ENCODE measurements at regions not wholly inside any gene's neighbourhood (a gene's known extent, or its start where the extent isn't known, plus 50 kb on each side); places are given as distances from the start of the nearest gene placed in this dataset.
A peak's percentile ranks its signal among the peaks of the same experiment; 100 is the strongest.

DNA sequence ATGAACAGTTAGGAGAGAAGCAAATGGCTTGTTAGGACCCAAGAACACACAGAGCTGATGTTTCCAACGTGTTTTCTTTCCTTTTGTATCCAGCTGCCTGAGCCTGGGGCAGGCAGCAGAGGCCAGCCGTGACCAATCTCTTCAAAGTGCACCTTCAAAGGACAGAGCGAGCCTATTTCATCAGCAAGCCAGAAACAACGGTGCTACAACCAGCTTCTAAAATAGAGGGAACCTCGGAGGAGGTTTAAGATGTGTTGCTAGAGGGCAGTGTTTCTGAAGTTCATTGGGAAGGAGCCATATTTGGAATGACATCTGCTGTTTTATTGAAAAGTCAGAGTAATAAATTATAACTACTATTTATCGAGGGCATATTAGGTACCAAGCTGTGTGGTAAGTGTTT is 56.2 kb upstream of the RFC3 start:
- TF ChIP-seq, protein P1, sequence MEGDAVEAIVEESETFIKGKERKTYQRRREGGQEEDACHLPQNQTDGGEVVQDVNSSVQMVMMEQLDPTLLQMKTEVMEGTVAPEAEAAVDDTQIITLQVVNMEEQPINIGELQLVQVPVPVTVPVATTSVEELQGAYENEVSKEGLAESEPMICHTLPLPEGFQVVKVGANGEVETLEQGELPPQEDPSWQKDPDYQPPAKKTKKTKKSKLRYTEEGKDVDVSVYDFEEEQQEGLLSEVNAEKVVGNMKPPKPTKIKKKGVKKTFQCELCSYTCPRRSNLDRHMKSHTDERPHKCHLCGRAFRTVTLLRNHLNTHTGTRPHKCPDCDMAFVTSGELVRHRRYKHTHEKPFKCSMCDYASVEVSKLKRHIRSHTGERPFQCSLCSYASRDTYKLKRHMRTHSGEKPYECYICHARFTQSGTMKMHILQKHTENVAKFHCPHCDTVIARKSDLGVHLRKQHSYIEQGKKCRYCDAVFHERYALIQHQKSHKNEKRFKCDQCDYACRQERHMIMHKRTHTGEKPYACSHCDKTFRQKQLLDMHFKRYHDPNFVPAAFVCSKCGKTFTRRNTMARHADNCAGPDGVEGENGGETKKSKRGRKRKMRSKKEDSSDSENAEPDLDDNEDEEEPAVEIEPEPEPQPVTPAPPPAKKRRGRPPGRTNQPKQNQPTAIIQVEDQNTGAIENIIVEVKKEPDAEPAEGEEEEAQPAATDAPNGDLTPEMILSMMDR (IDR thresholded peaks at IDR 0.05; ENCODE audit: insufficient read depth, low read length): no peak
- no peak for DNase-seq (ENCODE audit: low read depth)

DNA sequence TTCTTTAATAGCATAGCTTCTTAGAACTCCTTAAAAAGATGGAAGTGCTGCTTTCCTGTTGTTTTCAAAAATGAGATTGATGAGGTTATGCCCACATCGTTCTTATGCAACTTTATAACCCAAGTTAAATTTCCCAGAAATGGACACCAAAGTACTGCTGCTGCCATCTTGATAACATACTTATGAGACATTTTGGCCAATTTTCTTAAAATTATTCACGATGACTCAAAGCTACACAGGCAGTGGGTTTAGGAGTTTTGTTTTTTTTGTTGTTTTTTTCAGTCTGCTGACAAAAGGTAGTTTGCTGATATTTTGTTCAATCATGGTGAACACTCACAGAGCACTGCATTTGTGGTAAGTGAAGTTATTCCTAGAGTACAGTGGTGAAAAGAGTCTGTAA is 54.9 kb upstream of the RFC3 start:
- TF ChIP-seq, protein P1 (IDR thresholded peaks at IDR 0.05; ENCODE audit: insufficient read depth, low read length): no peak
- no peak overlapping the region for H3K4me3 ChIP-seq (ENCODE audit: low read depth, low read length)
- DNase-seq (ENCODE audit: low read depth): peak; percentile 62

More for the DNA sequence above, 56.2 kb upstream of the RFC3 start:
- no peak overlapping the region for H3K4me3 ChIP-seq (ENCODE audit: low read depth, low read length)

DNA sequence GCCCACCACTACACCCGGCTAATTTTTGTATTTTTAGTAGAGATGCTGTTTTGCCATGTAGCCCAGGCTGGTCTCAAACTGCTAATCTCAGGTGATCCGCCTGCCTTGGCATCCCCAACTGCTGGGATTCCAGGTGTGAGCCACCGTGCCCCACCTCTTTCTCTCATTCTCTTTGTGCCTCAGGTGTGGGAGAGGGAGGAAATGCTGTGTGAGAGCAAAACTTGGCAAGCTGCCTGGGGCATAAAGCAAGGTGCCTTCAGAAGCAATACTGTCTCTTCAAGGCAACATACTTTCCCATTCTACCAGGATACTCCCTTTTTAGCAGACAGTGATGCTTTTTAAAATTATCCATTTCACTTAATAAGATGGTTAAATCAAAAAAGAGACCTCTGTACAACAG is 53.2 kb upstream of the RFC3 start:
- no peak for DNase-seq (ENCODE audit: low read depth)
- TF ChIP-seq, protein P1 (IDR thresholded peaks at IDR 0.05; ENCODE audit: insufficient read depth, low read length): no peak
- no peak overlapping the region for H3K4me3 ChIP-seq (ENCODE audit: low read depth, low read length)

- no peak overlapping the region for H3K4me3 ChIP-seq (ENCODE audit: low read depth, low read length)
- DNase-seq (ENCODE audit: low read depth): no peak
- TF ChIP-seq, protein P1 (IDR thresholded peaks at IDR 0.05; ENCODE audit: insufficient read depth, low read length): no peak
These were observed 51.4 kb upstream of the RFC3 start for GRCh38 chr13:33766329-33767123.

DNA sequence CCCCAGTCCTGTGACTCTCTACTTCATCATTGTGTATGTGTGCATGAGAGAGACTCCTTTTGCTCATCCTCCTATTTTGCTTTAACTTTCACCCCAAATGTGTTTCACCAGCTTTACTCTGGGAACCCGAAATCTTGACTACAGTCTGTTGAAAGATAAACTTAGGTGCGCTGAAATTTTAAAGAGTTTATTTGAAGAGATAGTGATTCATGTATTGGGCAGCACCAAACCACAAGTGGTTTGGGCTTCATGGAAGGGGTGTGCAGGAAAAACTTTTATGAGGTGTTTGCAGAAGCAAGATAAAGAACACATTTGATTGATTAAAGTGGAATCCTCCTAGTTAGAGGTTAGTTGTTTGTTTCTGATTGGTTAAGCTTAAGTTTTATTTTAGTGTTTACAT is 50.8 kb upstream of the RFC3 start:
- TF ChIP-seq, protein P1 (IDR thresholded peaks at IDR 0.05; ENCODE audit: insufficient read depth, low read length): no peak
- DNase-seq (ENCODE audit: low read depth): no peak
- no peak overlapping the region for H3K4me3 ChIP-seq (ENCODE audit: low read depth, low read length)

Measured in fibroblast of the aortic adventitia (primary cell).